Type B pancreatic cell (in vitro differentiated cells): ENCODE measurements at regions not wholly inside any gene's neighbourhood (a gene's known extent, or its start where the extent isn't known, plus 50 kb on each side); places are given as distances from the start of the nearest gene placed in this dataset.

Source experiments
- DNase-seq: peaks from one replicate; pipeline ENCODE4 v3.0.0; 2021; ENCODE audit warnings: mixed read lengths; ENCODE audit not compliant: unreplicated experiment; ENCODE audit errors: extremely low spot score
- H3K27ac Mint-ChIP-seq: 2 replicates; pipeline ENCODE4 v1.8.0; 2021; ENCODE audit warnings: mild to moderate bottlenecking, mixed read lengths
- H3K27me3 Mint-ChIP-seq: 2 replicates; pipeline ENCODE4 v1.8.0; 2021; ENCODE audit warnings: mixed read lengths
- H3K36me3 Mint-ChIP-seq: 2 replicates; pipeline ENCODE4 v1.8.0; 2021; ENCODE audit warnings: mixed read lengths
- H3K4me1 Mint-ChIP-seq: one replicate; pipeline ENCODE4 v1.8.0; 2021; ENCODE audit warnings: mixed read lengths; ENCODE audit not compliant: unreplicated experiment
- H3K4me3 Mint-ChIP-seq: 2 replicates; pipeline ENCODE4 v1.8.0; 2021; ENCODE audit warnings: mild to moderate bottlenecking, mixed read lengths
- H3K9me3 Mint-ChIP-seq: 2 replicates; pipeline ENCODE4 v1.8.0; 2021; ENCODE audit warnings: mixed read lengths
- TF ChIP-seq, protein P1 (sequence below): fragments of 200-600 bp; sonication (generic); conservative IDR thresholded peaks from 2 replicates; pipeline ENCODE4 v1.5.0; 2021; ENCODE audit warnings: antibody characterized with exemption, mild to moderate bottlenecking

DNA sequence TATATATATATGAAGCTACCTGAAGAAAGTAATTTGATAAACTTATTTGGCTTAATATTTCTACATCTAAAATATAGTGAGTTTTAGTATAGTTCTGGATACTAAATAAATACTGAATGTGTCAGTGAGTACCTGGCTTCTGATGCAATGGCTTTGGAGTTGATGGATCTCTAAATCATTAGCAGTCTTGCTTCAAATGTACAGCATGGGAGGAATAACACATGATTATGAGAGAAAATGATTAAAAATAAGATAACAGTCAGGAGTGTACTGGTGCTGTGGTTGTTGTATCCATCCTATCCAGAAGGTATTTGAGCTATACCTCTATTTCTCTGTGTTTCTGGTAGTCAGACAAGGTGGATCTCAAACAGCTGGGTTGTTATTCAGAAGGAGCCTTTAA is 641.3 kb downstream of the TRAM1L1 start:
- Mint-ChIP-seq H3K4me1 (no peaks in the 10 kb centered on the region), H3K27ac (no peak overlapping the region)
- no peak for DNase-seq

DNA sequence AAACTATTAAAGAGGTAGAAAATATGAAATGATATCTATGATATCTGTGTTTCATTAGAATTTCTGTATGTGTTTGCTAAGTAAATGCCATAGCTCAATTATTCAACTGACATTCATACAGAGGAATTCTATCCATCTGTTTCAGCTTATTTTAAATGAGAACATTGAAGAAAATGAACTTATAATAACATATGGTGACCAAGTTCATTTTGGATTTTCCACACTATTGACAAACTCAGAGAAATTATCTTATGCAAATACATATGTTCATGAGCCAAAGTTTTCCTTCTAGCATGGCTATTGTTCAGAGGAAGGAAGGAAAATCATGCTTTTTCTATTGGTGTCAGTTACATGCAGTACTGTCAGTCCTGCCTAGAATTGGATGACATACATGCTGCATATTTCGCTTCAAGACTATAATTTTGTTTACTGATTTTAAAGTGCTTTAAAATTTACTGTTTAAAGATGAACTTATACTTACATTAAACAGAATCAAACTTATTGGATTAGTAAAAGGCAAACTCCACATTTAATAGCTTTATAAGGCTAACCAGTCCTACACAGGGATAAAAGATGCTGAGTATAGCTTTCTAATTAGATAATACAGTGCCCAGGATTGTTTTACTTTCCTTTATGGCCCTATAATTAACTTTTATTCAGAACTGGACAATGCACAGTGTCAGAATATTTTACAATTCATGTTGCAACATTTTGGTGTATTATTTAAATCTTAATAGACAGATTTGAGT is 646.2 kb downstream of the TRAM1L1 start:
- Mint-ChIP-seq H3K27me3 (no peaks in the 10 kb centered on the region), H3K4me1 (no peaks in the 10 kb centered on the region), H3K36me3 (no peaks in the 10 kb centered on the region), H3K27ac (no peak overlapping the region), H3K4me3 (no peak overlapping the region), H3K9me3 (no peaks in the 10 kb centered on the region)
- TF ChIP-seq, protein P1, sequence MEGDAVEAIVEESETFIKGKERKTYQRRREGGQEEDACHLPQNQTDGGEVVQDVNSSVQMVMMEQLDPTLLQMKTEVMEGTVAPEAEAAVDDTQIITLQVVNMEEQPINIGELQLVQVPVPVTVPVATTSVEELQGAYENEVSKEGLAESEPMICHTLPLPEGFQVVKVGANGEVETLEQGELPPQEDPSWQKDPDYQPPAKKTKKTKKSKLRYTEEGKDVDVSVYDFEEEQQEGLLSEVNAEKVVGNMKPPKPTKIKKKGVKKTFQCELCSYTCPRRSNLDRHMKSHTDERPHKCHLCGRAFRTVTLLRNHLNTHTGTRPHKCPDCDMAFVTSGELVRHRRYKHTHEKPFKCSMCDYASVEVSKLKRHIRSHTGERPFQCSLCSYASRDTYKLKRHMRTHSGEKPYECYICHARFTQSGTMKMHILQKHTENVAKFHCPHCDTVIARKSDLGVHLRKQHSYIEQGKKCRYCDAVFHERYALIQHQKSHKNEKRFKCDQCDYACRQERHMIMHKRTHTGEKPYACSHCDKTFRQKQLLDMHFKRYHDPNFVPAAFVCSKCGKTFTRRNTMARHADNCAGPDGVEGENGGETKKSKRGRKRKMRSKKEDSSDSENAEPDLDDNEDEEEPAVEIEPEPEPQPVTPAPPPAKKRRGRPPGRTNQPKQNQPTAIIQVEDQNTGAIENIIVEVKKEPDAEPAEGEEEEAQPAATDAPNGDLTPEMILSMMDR = no peak
- DNase-seq = no peak

More for the DNA sequence above, 641.3 kb downstream of the TRAM1L1 start:
- Mint-ChIP-seq H3K36me3 (no peaks in the 10 kb centered on the region), H3K27me3 (no peaks in the 10 kb centered on the region), H3K9me3 (no peaks in the 10 kb centered on the region), H3K4me3 (no peak overlapping the region)
- TF ChIP-seq, protein P1 = no peak

DNA sequence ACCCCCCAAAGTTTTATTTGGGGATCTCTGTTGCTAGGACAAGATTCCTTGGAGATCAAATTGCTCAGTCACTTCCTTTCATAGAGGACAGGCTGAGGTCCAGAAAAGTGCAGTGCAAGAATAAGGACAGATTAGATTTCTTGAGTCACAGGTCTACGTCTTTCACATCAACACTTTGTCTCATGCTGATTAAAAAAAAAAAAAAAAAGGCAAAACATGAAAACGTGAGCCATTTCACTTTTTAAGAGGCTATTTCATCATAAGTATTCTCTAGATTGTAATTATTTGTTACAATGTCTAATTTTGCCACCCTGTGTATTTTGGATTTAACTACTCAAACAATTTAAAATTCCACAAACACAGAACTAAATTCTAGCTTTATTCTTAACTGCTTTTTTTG is 647.0 kb downstream of the TRAM1L1 start:
- Mint-ChIP-seq H3K9me3 (no peaks in the 10 kb centered on the region), H3K36me3 (no peaks in the 10 kb centered on the region), H3K27ac (no peak overlapping the region), H3K4me1 (no peaks in the 10 kb centered on the region), H3K27me3 (no peaks in the 10 kb centered on the region), H3K4me3 (no peak overlapping the region)
- TF ChIP-seq, protein P1 = no peak
- DNase-seq = no peak

GRCh38 chr4:116427666-116428065 is 657.7 kb downstream of the TRAM1L1 start:
- Mint-ChIP-seq H3K27me3 (no peaks in the 10 kb centered on the region), H3K27ac (no peak overlapping the region), H3K36me3 (no peaks in the 10 kb centered on the region), H3K4me1 (no peaks in the 10 kb centered on the region), H3K9me3 (no peaks in the 10 kb centered on the region), H3K4me3 (no peak overlapping the region)
- no peak for DNase-seq
- TF ChIP-seq, protein P1 = no peak

DNA sequence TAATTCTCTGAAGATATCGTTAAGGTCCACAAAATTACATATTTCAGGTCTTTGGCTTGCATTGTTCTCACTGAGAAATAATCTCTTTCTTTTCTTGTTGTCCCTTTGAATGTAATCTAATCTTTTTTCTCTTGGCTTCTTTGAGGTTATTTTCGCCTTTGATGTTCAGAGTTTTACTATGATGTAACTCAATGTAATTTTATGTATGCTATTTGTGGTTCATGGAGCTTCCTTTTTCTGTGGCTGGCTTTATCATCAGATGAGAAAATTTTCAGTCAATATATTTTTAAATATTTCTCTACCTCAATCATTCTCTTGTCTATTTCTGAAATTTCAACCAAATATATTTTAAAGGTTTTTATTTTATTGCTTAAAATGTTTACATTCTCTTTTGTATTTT is 672.2 kb downstream of the TRAM1L1 start:
- TF ChIP-seq, protein P1 = no peak
- Mint-ChIP-seq H3K27ac (no peak overlapping the region), H3K4me3 (no peak overlapping the region), H3K4me1 (no peaks in the 10 kb centered on the region), H3K36me3 (no peaks in the 10 kb centered on the region), H3K27me3 (no peaks in the 10 kb centered on the region), H3K9me3 (no peaks in the 10 kb centered on the region)
- no peak for DNase-seq

- Mint-ChIP-seq H3K4me1 (no peaks in the 10 kb centered on the region), H3K9me3 (no peaks in the 10 kb centered on the region), H3K27me3 (no peaks in the 10 kb centered on the region), H3K4me3 (no peak overlapping the region), H3K27ac (no peak overlapping the region), H3K36me3 (no peaks in the 10 kb centered on the region)
- TF ChIP-seq, protein P1 = no peak
- no peak for DNase-seq
Observed at GRCh38 chr4:116401293-116401692, 684.1 kb downstream of the TRAM1L1 start.
